Kidney (tissue), 13 donors: ENCODE measurements at regions not wholly inside any gene's neighbourhood (a gene's known extent, or its start where the extent isn't known, plus 50 kb on each side); places are given as distances from the start of the nearest gene placed in this dataset.

Experiments
- DNase-seq, 5 donors: peaks; one replicate each; pipeline ENCODE4 v3.0.0-alpha.2; 2013 to 2020
- FAIRE-seq: peaks from 2 replicates; lab custom pipeline; 2012; peaks lifted over from hg19 to GRCh38; lab: Jason Lieb, UNC
- H3K27ac ChIP-seq, 2 donors: one replicate each; pipeline ENCODE4 v1.7.0; 2013; ENCODE audit warnings: low read depth in 2 of 2, low read length in 2 of 2, inconsistent platforms in 1 of 2
- H3K27me3 ChIP-seq: one replicate; pipeline ENCODE4 v1.7.1; 2013; ENCODE audit warnings: low read length, inconsistent platforms; ENCODE audit not compliant: control insufficient read depth, insufficient read depth
- H3K36me3 ChIP-seq, 3 donors: one replicate each; pipeline versions ENCODE4 v1.7.0 to v1.7.1; 2013; ENCODE audit warnings: low read length in 3 of 3, control low read depth in 1 of 3, inconsistent platforms in 1 of 3; ENCODE audit not compliant: insufficient read depth in 3 of 3, control insufficient read depth in 2 of 3
- H3K4me1 ChIP-seq, 3 donors: one replicate each; pipeline versions ENCODE4 v1.7.0 to v1.7.1; 2013; ENCODE audit warnings: low read length in 3 of 3, inconsistent platforms in 1 of 3, low read depth in 1 of 3; ENCODE audit not compliant: control insufficient read depth in 2 of 3, insufficient read depth in 2 of 3
- H3K4me3 ChIP-seq, 3 donors: one replicate each; pipeline versions ENCODE4 v1.7.0 to v1.8.1; 2013; ENCODE audit warnings: low read length in 3 of 3, control low read depth in 1 of 3, inconsistent platforms in 1 of 3
- H3K9ac ChIP-seq, 3 donors: one replicate each; pipeline versions ENCODE4 v1.7.0 to v1.7.1; 2013; ENCODE audit warnings: low read length in 3 of 3, control low read depth in 1 of 3, inconsistent platforms in 1 of 3
- H3K9me3 ChIP-seq, 3 donors: one replicate each; pipeline versions ENCODE4 v1.7.0 to v1.7.1; 2013; ENCODE audit warnings: low read length in 3 of 3, control low read depth in 1 of 3, inconsistent platforms in 1 of 3; ENCODE audit not compliant: control insufficient read depth in 2 of 3, insufficient read depth in 1 of 3
- CTCF ChIP-seq: IDR thresholded peaks from 3 replicates; pipeline ENCODE4 v1.5.1; 2012; ENCODE audit warnings: mild to moderate bottlenecking, moderate library complexity, borderline replicate concordance; ENCODE audit not compliant: insufficient read depth; ENCODE audit errors: extremely low read depth
- intact Hi-C: fragments of 100-400 bp; cut with DNase I; formaldehyde crosslinking; loops from one replicate; pipeline ENCODE4 v1.11.1; 2022
- donor health status: control.
- donor health status: control.
- donor health status: control.
- donor health status: control.
- donor health status: control.
- donor health status: DM: yes; HTN: yes; CAD: no.
- donor health status: Normal renal cell carcinoma (clear cell type).

GRCh38 chr11:90845799-90846198, 623.0 kb upstream of the CHORDC1 start:
- Histone ChIP-seq H3K9me3 (no peaks in the 10 kb centered on the region), H3K4me1 (no peaks in the 10 kb centered on the region), H3K27ac (no peak overlapping the region), H3K36me3 (no peaks in the 10 kb centered on the region), H3K4me3 (no peak overlapping the region), H3K9ac (no peak overlapping the region), H3K27me3 (no peaks in the 10 kb centered on the region)
- FAIRE-seq (no peak), DNase-seq (no peak)
- intact Hi-C loops, result no loop called here
- TF ChIP-seq CTCF, result no peak

- no peak overlapping the region for H3K9ac ChIP-seq
- no peak overlapping the region for H3K27ac ChIP-seq
- FAIRE-seq (no peak), DNase-seq (no peak)
- intact Hi-C loops, result no loop called here
- H3K9me3 ChIP-seq, result no peaks in the 10 kb centered on the region
- no peaks in the 10 kb centered on the region for H3K4me1 ChIP-seq
- no peaks in the 10 kb centered on the region for H3K27me3 ChIP-seq
- no peaks in the 10 kb centered on the region for H3K36me3 ChIP-seq
- no peak for TF ChIP-seq CTCF
- H3K4me3 ChIP-seq, result no peak overlapping the region
Measured at GRCh38 chr11:90845126-90845525, 622.3 kb upstream of the CHORDC1 start.

GRCh38 chr11:90844041-90844440, 621.2 kb upstream of the CHORDC1 start:
- H3K9me3 ChIP-seq, result no peaks in the 10 kb centered on the region
- H3K27ac ChIP-seq, result no peak overlapping the region
- TF ChIP-seq CTCF, result no peak
- no peak overlapping the region for H3K4me3 ChIP-seq
- no peaks in the 10 kb centered on the region for H3K4me1 ChIP-seq
- H3K27me3 ChIP-seq, result no peaks in the 10 kb centered on the region
- intact Hi-C loops, result no loop called here
- FAIRE-seq, result no peak
- H3K9ac ChIP-seq, result no peak overlapping the region
- DNase-seq, result no peak
- no peaks in the 10 kb centered on the region for H3K36me3 ChIP-seq

- FAIRE-seq, result no peak
- H3K27ac ChIP-seq, result no peak overlapping the region
- intact Hi-C loops, result no loop called here
Measured at GRCh38 chr11:90842681-90843080, 619.8 kb upstream of the CHORDC1 start.

More at GRCh38 chr11:90842681-90843080, 619.8 kb upstream of the CHORDC1 start:
- TF ChIP-seq CTCF, result no peak
- no peak for DNase-seq
- no peaks in the 10 kb centered on the region for H3K27me3 ChIP-seq
- H3K36me3 ChIP-seq, result no peaks in the 10 kb centered on the region
- no peak overlapping the region for H3K4me3 ChIP-seq
- H3K9me3 ChIP-seq, result no peaks in the 10 kb centered on the region
- H3K4me1 ChIP-seq, result no peaks in the 10 kb centered on the region
- H3K9ac ChIP-seq, result no peak overlapping the region
